ENCODE measurements at regions not wholly inside any gene's neighbourhood (a gene's known extent, or its start where the extent isn't known, plus 50 kb on each side); places are given as distances from the start of the nearest gene placed in this dataset.

DNA sequence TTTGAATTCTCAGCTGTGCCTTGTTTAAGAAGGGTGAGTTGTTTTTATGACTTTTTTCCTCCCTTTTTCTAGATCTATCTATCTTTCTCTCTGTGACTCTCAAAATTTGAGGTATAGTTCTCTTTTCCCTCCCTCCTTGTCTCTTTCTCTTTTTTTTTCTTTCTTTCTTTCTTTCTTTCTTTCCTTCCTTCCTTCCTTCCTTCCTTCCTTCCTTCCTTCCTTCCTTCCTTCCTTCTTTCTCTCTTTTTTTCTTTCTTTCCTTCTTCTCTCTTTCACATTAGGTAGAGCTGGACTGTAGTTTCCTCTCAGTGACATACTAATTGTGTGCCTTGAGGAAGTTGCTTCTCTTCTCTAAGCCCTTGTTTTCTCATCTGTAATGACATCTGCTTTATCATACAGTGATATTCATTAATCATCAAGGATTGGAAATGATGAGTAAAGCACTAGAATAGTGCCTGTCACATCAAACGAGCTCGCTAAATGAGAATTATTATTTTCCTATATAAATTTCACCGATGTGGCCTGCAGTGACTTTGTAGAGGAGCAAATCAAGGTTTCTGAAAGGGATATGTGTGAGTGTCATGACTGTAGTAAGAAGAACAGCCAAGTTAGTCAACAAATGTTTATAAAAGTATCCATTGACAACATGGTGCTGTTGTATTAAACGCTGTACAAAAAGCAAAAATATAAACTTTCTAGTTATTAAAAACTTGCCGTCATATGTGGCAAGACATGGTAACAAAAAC, 78.9 kb upstream of the SLC38A2 start:
- no peak for DNase-seq (ENCODE audit: low read depth)

- peak; percentile 7 for DNase-seq (ENCODE audit: low read depth)
Measured at GRCh38 chr12:46450279-46450748, 77.7 kb upstream of the SLC38A2 start.

DNA sequence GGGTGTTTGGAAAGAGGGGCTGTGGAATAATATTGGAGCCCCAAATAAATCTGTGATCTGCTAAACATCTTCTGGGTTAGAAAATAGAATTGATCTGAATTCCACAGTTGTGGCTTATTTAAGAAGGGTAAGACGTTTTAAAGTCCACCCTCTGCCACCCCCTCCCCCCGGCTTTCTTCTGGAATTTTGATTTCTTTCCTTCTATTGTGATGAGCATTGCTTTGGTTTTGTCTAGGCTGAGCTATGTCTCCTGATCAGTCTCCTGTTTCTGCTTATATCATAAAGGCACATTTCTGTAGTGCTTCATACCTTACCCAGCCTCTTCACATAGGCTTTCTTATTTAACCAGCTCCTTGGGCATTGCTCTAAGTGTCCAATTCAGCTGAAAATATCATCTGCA, 77.3 kb upstream of the SLC38A2 start:
- DNase-seq (ENCODE audit: low read depth): no peak

DNA sequence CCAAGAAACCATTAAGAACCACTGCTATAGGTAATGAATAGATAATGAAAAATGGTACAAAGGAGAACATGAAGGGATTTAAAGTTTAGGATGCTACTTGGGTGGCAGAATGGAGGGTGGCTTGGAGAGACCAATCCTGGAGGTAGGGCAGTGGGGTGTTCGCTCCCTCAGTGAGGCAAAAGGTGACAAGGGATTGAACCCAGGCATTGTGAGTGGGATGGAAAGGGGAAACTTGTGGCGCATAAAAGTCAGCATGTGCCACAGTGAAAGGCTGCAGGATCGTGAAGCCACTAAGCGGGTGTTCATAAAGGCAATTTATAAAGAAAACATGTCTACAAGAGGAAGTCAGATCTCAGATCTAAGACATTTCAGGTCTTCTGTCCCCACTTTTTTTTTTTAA, 76.7 kb upstream of the SLC38A2 start:
- no peak for DNase-seq (ENCODE audit: low read depth)

DNA sequence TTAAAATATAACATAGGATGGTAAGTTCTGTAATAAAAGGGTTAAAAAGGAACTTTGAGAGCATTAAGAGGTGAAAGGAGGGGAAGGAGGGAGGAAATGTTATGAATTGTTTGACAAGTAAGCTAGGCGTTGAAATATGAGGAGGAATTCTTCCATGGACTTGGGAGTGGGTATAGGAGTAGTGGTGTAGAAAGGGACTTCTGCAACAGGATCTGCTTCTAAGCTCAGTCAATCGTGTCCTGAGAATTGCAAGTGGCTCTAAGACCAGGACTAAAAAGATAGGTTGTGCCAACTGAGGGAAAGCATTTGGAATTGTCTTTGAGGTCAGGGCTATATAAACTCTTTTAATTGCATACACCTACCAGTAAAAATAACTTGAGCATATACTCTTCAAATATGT, 74.1 kb upstream of the SLC38A2 start:
- no peak for DNase-seq (ENCODE audit: low read depth)

DNA sequence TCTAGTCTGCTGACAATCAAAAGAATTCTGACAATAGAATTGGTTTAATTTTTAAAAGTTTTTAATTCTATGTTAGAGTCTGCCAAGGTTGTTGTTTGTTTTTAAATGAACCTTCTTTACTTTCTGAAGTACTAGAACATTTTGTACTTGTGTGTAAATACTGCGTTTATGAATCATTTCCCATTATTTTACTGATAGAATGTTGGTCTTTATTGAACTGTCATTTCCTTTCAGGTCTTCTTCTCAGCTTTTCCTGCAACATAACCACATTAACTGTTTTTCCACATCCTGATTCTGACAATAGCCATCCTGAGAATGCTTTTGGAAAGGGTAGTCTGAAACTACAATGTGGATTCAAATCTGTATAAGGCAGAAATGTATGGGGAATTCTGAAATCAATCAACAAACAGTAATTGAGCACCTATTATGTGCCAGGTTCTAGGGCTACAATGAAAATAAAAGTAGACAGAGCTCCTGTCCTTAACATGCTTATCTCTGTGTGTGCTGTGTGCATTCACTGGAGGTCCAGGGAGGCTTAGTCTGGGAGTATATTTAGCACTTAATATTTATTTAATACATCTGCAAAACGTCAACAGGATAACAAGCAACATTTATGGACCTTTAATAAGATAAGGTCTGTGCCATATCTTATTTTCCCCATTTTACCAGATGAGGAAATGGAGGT, 73.1 kb upstream of the SLC38A2 start:
- DNase-seq (ENCODE audit: low read depth): no peak

DNA sequence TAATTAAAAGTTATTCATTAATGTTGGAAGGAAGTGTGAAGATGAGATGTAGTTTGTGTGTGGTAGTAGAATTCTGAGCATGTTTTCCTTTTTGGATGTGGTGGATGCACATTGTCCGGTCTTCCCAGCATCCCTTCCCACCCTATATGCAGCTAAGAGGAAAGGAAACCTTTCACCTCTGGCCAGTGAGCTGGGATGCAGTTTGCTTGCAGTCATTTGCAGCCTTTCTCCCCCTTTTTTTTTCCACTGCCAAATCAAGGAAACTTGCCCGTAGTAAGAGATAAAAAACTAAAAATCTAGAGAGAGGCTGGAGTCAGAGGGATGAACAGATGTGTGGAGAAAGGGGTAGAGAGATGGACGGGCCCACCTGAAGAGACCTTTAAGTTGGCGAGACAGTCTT, 72.5 kb upstream of the SLC38A2 start:
- no peak for DNase-seq (ENCODE audit: low read depth)

DNA sequence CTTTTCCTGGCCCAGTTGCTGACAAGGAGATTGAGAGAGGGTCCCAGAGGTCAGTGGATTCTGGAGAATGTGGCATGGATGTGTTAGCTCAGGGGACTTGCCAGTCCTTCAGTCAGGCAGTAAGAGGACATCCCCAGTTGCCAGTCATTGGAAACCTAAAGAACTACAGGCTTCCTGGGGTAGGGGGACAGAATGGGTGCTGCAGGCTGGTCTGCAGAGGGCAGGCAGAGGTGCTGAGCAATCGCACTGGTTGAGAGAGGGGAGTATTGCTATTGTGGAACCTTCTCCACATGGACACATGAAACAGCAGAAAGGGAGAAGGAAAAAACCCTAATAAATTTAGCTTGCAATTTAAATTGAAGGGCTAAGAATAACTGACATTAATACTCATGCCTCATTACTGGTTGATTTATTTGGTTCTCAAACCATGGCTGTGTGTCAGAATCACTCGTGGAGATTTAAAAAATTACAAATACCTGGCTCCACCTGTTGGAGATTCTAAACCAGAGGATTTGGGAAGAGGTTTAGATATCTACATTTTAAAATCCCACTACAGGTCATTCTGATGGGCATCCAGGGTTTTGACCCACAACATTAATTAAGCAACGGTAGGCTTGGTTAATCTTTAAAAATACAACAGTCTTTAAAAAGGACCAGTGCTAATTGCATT, 71.2 kb upstream of the SLC38A2 start:
- no peak for DNase-seq (ENCODE audit: low read depth)

GRCh38 chr12:46442738-46443137, 70.2 kb upstream of the SLC38A2 start:
- no peak for DNase-seq (ENCODE audit: low read depth)

DNA sequence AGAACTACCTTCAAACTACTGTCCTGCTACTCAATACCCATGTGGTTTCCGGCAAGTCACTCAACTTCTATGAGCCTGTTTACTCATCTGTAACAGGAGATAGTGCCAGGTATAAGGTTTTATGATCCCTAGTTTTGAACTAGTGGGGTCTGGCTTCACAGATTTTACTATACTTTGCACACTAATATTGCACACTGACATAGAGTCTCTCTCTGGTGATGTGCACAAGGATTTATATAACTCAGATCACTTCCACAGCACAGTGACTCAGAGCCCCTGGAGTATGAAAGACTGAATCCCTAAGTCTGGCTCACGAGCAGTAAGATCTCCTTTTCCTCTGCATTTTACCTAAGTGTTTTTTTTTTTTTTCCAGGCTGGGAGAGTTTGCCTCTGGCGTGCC, 69.7 kb upstream of the SLC38A2 start:
- DNase-seq (ENCODE audit: low read depth): peak; percentile 52

- DNase-seq (ENCODE audit: low read depth): peak; percentile 16
Measured at GRCh38 chr12:46439793-46440511, 67.4 kb upstream of the SLC38A2 start.

GRCh38 chr12:46438719-46439319, 66.2 kb upstream of the SLC38A2 start:
- DNase-seq (ENCODE audit: low read depth): no peak

- DNase-seq (ENCODE audit: low read depth): no peak
Measured at GRCh38 chr12:46438256-46438655, 65.7 kb upstream of the SLC38A2 start.

DNA sequence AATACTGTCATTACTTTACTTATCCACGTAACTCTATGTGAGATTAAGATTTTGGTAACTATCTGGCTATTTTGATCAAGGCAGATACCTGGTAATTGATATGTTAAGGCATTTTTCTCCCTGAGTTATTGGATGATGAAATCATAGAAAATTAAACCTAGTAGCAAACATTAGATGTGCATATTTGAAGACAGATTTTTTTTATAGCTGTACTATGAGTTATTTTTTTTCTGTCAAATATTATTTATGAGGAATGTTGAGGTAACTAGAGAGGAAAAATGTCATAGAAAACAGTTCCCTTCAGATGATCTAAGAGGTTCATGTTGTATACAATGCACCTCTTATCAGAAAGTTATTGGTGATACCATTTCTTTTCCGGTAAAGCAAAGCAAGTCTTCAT, 64.9 kb upstream of the SLC38A2 start:
- no peak for DNase-seq (ENCODE audit: low read depth)

GRCh38 chr12:46436747-46437146, 64.2 kb upstream of the SLC38A2 start:
- DNase-seq (ENCODE audit: low read depth): no peak

- DNase-seq (ENCODE audit: low read depth): no peak
Measured at GRCh38 chr12:46435625-46436024, 63.1 kb upstream of the SLC38A2 start.

- DNase-seq (ENCODE audit: low read depth): no peak
Measured at GRCh38 chr12:46435029-46435428, 62.5 kb upstream of the SLC38A2 start.

GRCh38 chr12:46433829-46434228, 61.3 kb upstream of the SLC38A2 start:
- DNase-seq (ENCODE audit: low read depth): no peak

DNA sequence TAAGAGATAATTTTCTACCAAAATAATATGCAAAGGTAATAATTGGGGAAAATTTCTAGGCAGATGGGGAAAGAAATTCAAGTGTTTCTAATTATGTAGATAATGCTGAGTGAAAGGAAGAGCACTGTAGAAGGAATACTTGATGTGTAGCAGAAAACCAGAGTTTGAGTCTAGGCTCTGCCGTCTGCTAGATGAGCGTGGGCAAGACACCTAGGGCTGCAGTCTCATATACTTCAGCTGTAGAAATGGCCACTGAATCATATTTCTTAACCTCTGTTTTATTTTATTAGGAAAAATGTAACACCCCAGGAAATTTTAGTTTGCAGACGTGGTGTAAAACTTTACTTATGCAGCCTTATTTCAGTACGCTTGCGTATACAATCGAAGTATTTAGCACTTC, 59.8 kb upstream of the SLC38A2 start:
- DNase-seq (ENCODE audit: low read depth): no peak

GRCh38 chr12:46430340-46430948, 57.9 kb upstream of the SLC38A2 start:
- peak; percentile 77 for DNase-seq (ENCODE audit: low read depth)

Data from RPMI7951 (cell line).